G401 (cell line): ENCODE measurements at regions not wholly inside any gene's neighbourhood (a gene's known extent, or its start where the extent isn't known, plus 50 kb on each side); places are given as distances from the start of the nearest gene placed in this dataset.
A peak's percentile ranks its signal among the peaks of the same experiment; 100 is the strongest.

Source experiments
- DNase-seq: peaks from one replicate; pipeline ENCODE4 v3.0.0-alpha.2; 2015; ENCODE audit warnings: low spot score
- in situ Hi-C: cut with HindIII; loops from 2 replicates; pipeline ENCODE4 v1.10.0; 2016; ENCODE audit warnings: low sequenced_read_pairs, mixed read lengths

DNA sequence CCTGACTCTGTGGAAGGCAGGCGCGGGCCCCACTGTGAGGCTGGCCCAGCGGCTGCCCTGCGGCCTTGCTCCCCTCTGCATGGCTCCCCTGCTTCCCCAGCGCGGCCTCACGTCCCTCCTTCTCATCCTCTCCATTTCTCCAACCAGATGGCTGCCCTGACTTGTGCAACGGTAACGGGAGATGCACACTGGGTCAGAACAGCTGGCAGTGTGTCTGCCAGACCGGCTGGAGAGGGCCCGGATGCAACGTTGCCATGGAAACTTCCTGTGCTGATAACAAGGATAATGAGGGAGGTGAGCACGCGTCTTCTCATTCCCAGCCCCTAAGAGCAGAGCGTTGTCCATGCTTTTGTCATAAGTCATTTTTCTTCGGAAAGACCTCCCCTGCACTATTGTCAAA, 129.0 kb upstream of the WWC1 start:
- no peak for DNase-seq
- in situ Hi-C loops: no loop called here

- DNase-seq: no peak
- in situ Hi-C loops: no loop called here
These were observed 127.5 kb upstream of the WWC1 start for GRCh38 chr5:168163966-168164365.

DNA sequence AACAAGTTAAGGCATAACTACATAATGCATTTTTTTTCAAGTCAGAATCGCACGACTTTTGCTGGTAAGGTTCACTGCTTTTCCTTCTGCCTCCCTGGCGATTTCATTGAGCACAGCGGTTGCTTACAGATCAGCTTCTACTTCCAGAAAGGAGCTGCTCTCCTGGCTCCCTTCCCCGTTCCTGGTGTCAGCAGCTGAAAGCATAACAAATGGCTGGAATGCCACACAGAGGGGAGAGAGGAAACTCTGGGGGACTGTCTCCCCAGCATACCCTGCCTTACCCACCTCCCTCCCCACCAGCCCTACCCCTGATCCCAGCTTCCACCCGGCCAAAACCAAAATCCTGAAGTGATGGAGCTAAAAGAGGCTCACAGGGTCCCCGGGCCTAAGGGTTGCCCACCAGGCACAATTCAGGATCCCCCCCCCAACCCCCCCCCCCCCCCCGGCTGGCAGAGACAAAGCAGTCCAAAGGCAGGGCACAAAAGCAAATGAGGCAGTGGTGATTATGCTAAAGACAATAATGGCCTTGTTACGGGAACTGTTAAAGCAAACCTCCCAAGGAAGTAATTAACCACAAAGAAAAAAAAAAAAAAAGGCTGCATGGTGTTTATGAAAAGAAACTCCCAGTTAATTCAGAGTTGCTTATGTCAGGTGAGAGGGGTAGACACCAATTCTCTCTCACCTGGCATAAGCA, 126.1 kb upstream of the WWC1 start:
- in situ Hi-C loops: no loop called here

GRCh38 chr5:168165977-168166376, 125.5 kb upstream of the WWC1 start:
- in situ Hi-C loops: no loop called here
- no peak for DNase-seq

More for the DNA sequence above, 126.1 kb upstream of the WWC1 start:
- DNase-seq: peak; percentile 11

GRCh38 chr5:168167338-168167737, 124.1 kb upstream of the WWC1 start:
- no peak for DNase-seq
- in situ Hi-C loops: no loop called here

DNA sequence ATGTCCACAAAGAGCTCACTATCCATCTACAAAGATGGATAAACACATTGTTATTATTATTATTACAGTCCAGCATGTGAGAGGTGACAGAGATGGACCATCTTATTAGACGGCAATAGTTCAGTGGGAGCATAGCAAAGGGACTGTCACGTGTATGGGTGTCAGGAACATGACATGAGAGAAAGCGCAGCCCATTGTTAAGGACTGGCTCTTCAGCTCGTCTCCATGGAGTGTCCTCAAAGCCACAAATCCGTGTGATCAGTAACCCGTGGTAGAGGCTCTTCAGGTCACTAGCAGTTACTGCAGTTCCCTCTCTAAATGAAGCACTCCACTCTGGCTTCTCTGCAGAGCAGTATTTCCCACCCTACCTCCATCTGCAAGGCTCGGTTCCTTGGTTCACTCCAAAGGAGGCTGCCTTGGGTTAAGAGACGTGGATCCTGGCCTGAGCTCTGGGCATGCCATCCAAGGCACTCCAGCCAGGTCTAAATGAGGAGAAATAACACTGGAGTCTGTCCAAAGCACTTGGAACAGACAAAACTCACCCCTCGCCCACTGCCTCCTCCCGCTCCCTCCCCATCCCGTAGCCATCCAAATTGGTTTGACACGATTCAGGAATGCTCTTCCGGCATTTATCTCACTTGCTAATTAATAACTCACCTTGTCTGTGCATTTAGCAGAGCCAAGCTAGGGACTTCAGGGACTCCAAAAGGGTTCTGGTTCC, 122.3 kb upstream of the WWC1 start:
- in situ Hi-C loops: no loop called here
- DNase-seq: no peak

- no peak for DNase-seq
- in situ Hi-C loops: no loop called here
These were observed 121.7 kb upstream of the WWC1 start for GRCh38 chr5:168169791-168170190.

DNA sequence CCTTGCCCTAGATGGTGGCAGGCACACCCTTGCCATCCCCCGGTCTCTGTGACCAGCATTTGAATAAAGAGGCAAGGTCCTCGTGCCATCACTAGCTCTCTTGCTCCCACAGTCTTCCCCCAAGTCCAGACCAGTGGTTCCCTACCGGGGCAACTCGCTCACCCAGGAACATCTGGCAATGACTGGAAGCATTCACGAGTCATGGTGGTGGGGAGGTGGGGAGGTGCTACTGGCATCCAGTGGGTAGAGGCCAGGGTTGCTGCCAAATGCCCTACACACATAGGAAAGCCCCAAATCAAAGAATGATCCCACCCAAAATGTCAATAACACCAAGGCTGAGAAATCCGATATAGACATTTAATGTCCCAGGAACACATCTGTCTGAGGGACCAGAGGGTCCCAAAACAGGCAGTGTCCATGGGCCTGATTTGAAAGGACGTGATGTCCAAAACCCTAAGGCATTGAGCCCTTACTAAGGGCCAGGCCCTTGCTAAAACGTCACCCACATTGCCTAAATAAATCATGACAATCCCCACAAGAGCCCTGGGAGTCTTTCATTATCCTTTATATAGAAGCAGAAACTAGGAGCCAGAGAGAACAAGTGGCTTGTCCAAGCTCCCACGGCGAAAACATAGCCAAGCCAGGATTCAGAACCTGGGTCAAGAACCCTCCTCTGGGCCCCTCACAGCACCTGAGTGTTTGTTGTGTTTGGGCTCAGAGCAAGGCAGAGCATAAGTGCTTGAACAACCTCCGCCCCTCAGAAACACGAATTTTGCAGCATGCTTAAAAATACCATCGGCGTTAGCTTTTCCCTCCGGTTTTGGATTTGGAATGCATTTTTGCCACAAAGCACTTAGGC, 119.3 kb upstream of the WWC1 start:
- in situ Hi-C loops: no loop called here
- no peak for DNase-seq

GRCh38 chr5:168172760-168173223, 118.7 kb upstream of the WWC1 start:
- in situ Hi-C loops: no loop called here
- no peak for DNase-seq

DNA sequence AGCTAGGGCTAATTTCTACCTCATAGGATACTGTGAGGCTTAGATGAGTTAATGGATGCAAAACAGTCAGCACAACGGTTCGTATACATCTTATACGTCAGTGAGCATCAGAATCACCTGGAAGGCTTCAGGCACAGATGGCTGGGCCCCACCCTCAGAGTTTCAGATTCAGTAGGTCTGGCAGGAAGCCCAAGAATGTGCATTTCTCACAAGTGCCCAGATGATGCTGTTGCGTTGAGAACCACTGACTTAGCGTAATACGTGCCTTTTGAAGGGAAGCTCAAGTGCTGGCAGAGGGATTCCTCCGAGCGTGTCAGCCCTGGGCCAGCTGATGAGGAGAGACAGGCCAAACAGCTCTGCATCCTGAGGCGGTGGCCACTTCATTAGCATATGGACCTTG, 117.1 kb upstream of the WWC1 start:
- no peak for DNase-seq
- in situ Hi-C loops: no loop called here

GRCh38 chr5:168176251-168176650, 115.2 kb upstream of the WWC1 start:
- DNase-seq: no peak
- in situ Hi-C loops: no loop called here

GRCh38 chr5:168176941-168177340, 114.5 kb upstream of the WWC1 start:
- DNase-seq: no peak
- in situ Hi-C loops: no loop called here

GRCh38 chr5:168177831-168178450, 113.5 kb upstream of the WWC1 start:
- in situ Hi-C loops: no loop called here
- peak; percentile 23 for DNase-seq

DNA sequence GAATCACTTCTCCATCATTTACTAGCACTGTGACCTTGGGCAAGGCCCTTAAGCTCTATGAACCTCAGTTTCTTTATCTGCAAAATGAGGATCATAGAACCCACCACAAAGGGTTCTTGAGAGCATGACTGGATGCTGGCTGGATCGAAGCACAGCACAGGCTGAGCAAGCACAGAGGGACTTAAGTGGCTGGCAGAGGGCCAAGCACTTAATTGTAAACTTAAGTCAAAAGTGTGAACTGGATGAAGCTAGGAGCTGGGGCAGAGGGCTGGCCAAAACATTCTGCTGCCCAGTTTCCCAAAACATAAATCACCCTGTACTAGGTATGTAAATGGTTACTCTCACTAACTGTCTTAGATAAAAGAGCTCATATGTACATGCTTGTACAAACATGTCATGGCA, 112.3 kb upstream of the WWC1 start:
- in situ Hi-C loops: no loop called here
- DNase-seq: peak; percentile 8

DNA sequence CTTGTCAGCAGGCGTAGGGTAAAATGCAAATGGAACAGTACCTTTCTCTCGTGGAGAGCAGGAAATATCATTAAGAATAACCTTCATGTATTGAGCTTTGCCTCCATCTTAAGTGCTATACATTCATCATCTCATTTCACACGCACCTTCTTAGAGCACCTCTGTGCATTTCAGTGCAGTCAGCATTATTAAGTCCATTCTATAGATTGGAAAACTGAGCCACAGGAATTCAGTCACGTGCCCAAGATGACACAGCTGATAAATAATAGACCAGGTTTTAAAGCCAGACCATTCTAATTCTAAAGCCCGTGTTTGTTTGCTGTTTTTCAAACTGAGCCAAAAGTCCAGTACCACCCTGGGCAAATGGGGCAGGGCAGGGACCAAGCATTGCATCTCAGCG, 109.2 kb upstream of the WWC1 start:
- in situ Hi-C loops: no loop called here
- no peak for DNase-seq

GRCh38 chr5:168184103-168184502, 107.3 kb upstream of the WWC1 start:
- in situ Hi-C loops: no loop called here
- DNase-seq: no peak

DNA sequence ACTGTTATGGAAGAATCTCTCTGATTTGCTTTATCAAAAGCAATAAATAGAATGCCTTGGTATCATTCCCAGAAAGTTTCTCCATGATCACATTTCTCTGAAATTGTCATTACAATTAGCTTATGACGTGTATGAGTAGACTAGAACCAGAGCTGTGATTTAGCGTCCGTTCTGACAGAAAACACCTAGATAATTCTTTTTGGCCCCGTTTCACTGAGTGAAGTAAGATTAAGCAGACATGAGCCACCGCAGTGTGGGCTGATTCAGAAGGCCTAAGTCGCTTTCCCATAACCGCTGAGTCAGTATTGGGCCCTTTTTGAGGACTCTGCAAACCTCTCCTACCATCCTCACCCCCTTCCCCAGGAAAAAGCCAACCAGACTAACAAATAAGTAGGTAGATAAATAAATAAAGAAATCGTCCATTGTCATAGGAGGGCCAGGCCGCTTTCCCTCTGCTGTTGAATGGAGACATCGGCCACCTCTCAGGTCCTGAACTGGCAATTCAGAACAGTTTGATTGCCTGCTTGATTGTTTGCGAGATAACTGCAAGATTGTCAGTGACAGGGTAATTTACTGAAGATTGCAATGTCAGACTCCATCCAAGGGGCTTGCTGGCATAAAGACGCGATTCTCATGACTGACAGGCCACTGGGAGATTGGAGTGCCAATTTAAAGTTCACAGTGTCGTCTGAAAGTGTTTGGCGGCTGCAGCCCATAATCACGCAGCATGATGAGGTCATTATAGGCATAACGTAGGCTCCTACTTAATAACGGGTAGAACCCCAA, 105.0 kb upstream of the WWC1 start:
- in situ Hi-C loops: no loop called here
- DNase-seq: no peak

- in situ Hi-C loops: no loop called here
These were observed 103.8 kb upstream of the WWC1 start for GRCh38 chr5:168187614-168188013.

GRCh38 chr5:168188182-168188581, 103.3 kb upstream of the WWC1 start:
- DNase-seq: no peak
- in situ Hi-C loops: no loop called here

More at GRCh38 chr5:168187614-168188013, 103.8 kb upstream of the WWC1 start:
- no peak for DNase-seq
